CD8-positive, alpha-beta memory T cell (primary cell): ENCODE measurements at regions not wholly inside any gene's neighbourhood (a gene's known extent, or its start where the extent isn't known, plus 50 kb on each side); places are given as distances from the start of the nearest gene placed in this dataset.

Experiments
- CTCF ChIA-PET: fragments of 350-600 bp; sonication (Branson Sonifier 250); formaldehyde crosslinking; loops from one replicate; lab custom pipeline; 2021; ENCODE audit warnings: antibody characterized with exemption; lab: Charles Lee
- POLR2A ChIA-PET: fragments of 350-600 bp; sonication (Branson Sonifier 250); formaldehyde crosslinking; loops from one replicate; lab custom pipeline; 2021; ENCODE audit warnings: antibody characterized with exemption; lab: Charles Lee
- DNase-seq, 5 donors: peaks; one replicate each; pipeline versions ENCODE4 v3.0.0 to v3.0.0-alpha.2; 2020 to 2022; ENCODE audit warnings: mixed read lengths in 1 of 5
- H3K27ac ChIP-seq: one replicate; pipeline ENCODE4 v1.7.0; 2013; ENCODE audit warnings: low read depth, mild to moderate bottlenecking, low read length, moderate library complexity
- H3K27me3 ChIP-seq: 2 replicates; pipeline ENCODE4 v1.7.0; 2013; ENCODE audit warnings: low read length, mild to moderate bottlenecking; ENCODE audit not compliant: insufficient read depth, poor library complexity, severe bottlenecking
- H3K36me3 ChIP-seq: 2 replicates; pipeline ENCODE4 v1.7.0; 2013; ENCODE audit warnings: mild to moderate bottlenecking, low read length, moderate library complexity; ENCODE audit not compliant: insufficient read depth
- H3K4me1 ChIP-seq: 2 replicates; pipeline ENCODE4 v1.7.0; 2013; ENCODE audit warnings: mild to moderate bottlenecking, low read length, moderate library complexity; ENCODE audit not compliant: insufficient read depth
- H3K4me3 ChIP-seq: 2 replicates; pipeline ENCODE4 v1.7.0; 2013; ENCODE audit warnings: mild to moderate bottlenecking, low read length
- H3K9me3 ChIP-seq: 2 replicates; pipeline ENCODE4 v1.7.0; 2013; ENCODE audit warnings: mild to moderate bottlenecking, low read length
- H3K27ac Mint-ChIP-seq, 8 donors: one replicate each; pipeline ENCODE4 v1.8.0; 2020 to 2021; ENCODE audit warnings: mixed read lengths in 8 of 8, mild to moderate bottlenecking in 6 of 8, inconsistent platforms in 3 of 8, moderate library complexity in 3 of 8
- H3K27me3 Mint-ChIP-seq, 2 donors: one replicate each; pipeline ENCODE4 v1.8.0; 2020 to 2021; ENCODE audit warnings: mixed read lengths in 2 of 2, mild to moderate bottlenecking in 1 of 2, moderate library complexity in 1 of 2
- H3K36me3 Mint-ChIP-seq, 3 donors: one replicate each; pipeline ENCODE4 v1.8.0; 2020 to 2021; ENCODE audit warnings: mixed read lengths in 3 of 3, inconsistent platforms in 1 of 3, mild to moderate bottlenecking in 1 of 3
- H3K4me1 Mint-ChIP-seq, 3 donors: one replicate each; pipeline ENCODE4 v1.8.0; 2020 to 2021; ENCODE audit warnings: mixed read lengths in 3 of 3, inconsistent platforms in 1 of 3, mild to moderate bottlenecking in 1 of 3
- H3K4me3 Mint-ChIP-seq, 7 donors: one replicate each; pipeline ENCODE4 v1.8.0; 2020 to 2021; ENCODE audit warnings: mixed read lengths in 7 of 7, mild to moderate bottlenecking in 6 of 7, moderate library complexity in 4 of 7, inconsistent platforms in 2 of 7
- H3K9me3 Mint-ChIP-seq, 5 donors: one replicate each; pipeline ENCODE4 v1.8.0; 2020 to 2022; ENCODE audit warnings: mixed read lengths in 5 of 5, mild to moderate bottlenecking in 3 of 5, moderate library complexity in 2 of 5, inconsistent platforms in 1 of 5

DNA sequence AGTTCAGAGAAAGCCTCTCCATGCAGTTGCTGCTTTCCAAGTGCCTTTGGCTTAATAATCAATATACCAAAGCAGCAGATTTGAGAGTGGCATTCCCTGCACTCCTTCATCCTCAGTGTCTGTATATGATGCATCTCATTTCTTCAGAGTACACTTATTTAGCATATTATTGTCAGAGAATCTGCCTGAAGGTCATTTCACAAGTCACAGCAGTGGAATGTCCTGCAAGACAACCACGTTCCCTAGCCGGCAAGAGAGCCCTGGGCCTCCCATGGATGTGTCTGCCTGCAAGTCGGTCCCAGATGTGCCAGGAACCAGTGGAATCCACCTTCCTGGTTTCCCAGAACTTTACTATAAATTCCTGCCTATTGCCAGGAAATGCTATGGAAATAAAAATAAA is 289.4 kb upstream of the IGFBP3 start:
- no peaks in the 10 kb centered on the region for H3K36me3 ChIP-seq
- H3K4me1 ChIP-seq: no peaks in the 10 kb centered on the region
- POLR2A ChIA-PET: no interaction called here
- no peaks in the 10 kb centered on the region for H3K9me3 ChIP-seq
- H3K4me3 Mint-ChIP-seq: no peak overlapping the region
- peaks cover 0 to 9% (median 2%) of the 10 kb centered on the region in 5 donors for H3K9me3 Mint-ChIP-seq
- no peaks in the 10 kb centered on the region for H3K27me3 ChIP-seq
- H3K36me3 Mint-ChIP-seq: no peaks in the 10 kb centered on the region
- CTCF ChIA-PET: no interaction called here
- H3K27ac ChIP-seq: no peak overlapping the region
- H3K27ac Mint-ChIP-seq: no peak overlapping the region
- H3K4me1 Mint-ChIP-seq: no peaks in the 10 kb centered on the region
- H3K4me3 ChIP-seq: no peak overlapping the region
- peaks cover 0 to under 1% of the 10 kb centered on the region in 2 donors for H3K27me3 Mint-ChIP-seq
- DNase-seq: no peak

DNA sequence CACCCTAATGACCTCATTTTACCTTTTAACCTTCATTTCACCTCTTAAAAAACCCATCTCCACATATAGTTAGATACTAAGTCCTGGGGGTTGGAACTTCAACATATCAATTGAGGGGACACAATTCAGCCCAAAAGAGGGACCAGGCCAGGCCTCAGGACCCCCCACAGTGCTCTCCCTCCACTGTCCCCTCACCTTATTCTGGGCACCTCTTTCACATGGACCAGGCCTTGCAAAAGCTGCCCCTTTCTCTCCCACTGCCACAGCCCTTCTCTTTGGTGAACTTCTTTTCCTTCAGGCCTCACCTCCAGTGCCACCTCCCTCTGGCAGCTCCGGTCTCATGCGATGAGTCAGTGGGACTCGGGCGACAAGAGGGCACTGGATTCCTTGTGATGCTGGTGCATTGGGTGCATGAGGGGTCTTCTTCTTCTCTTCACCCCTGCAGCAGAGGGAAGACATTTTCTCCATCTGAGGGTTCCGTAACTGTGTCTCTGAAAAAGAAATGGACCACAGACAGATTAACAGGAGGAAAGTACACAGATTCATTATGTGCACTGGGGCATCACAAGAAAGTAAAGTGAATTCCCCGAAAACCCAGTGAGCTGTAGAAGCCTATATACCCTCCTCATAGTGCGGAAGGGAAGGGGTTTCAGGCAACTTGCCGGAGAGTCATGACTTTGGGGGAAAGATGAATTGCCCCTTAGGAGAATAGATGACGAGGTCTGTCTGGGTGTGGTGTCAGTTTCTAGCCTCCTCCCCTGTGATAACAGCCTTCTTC is 288.7 kb upstream of the IGFBP3 start:
- H3K27me3 Mint-ChIP-seq: no peaks in the 10 kb centered on the region
- no peak for DNase-seq
- Histone ChIP-seq H3K36me3 (no peaks in the 10 kb centered on the region), H3K27ac (no peak overlapping the region), H3K4me3 (no peak overlapping the region), H3K4me1 (no peaks in the 10 kb centered on the region), H3K9me3 (no peaks in the 10 kb centered on the region), H3K27me3 (no peaks in the 10 kb centered on the region)
- POLR2A ChIA-PET: no interaction called here
- CTCF ChIA-PET: no interaction called here
- no peak overlapping the region for H3K27ac Mint-ChIP-seq
- H3K36me3 Mint-ChIP-seq: no peaks in the 10 kb centered on the region
- peaks cover 0 to 9% (median 2%) of the 10 kb centered on the region in 5 donors for H3K9me3 Mint-ChIP-seq
- H3K4me3 Mint-ChIP-seq: no peak overlapping the region
- H3K4me1 Mint-ChIP-seq: no peaks in the 10 kb centered on the region

DNA sequence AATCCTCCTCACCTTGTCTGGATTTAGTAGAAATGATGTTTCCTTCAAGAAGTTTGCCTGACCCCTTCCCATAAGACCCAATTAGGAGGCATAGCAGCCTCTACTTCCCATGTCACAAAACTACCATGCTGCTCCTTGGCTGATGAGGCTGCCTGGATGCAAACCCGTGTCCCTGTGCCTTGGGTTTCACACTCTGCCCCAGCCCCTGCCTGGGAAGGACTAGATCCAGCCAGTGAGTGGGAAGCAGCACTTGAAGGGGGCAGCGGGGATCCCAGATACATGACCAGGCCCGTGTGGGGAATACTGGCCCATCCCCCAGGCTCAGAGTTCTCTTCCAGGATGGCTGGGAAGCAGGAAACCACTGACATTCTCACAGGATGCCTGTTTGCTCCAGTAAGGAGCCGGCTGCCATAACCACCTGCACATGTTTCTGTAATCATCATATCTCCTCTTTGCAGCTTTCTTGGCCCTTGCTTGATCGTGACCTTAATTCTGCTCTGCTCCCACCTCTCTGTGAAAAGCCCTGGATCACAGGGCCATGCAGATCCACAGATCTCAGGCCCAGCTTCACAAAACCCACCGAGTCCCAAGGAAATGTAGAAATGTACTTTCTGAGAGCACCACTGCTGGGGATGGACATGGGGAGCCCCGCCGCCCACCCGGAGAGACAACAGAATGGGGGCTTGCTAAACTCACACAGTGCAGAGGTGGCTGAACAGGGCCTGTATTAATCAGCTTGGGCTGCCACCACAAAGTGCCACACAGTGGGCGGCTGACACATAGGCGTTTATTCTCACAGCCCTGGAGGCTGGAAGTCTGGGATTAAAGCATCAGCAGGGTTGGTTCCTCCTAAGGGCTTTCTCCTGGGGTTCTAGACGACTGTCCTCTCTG is 287.8 kb upstream of the IGFBP3 start:
- H3K4me3 Mint-ChIP-seq: no peak overlapping the region
- H3K27me3 Mint-ChIP-seq: no peaks in the 10 kb centered on the region
- no peak overlapping the region for H3K27ac ChIP-seq
- no peaks in the 10 kb centered on the region for H3K36me3 Mint-ChIP-seq
- H3K9me3 ChIP-seq: no peaks in the 10 kb centered on the region
- no peaks in the 10 kb centered on the region for H3K4me1 Mint-ChIP-seq
- no peaks in the 10 kb centered on the region for H3K36me3 ChIP-seq
- ChIA-PET CTCF (no interaction called here), POLR2A (no interaction called here)
- peaks cover 0 to 9% (median 2%) of the 10 kb centered on the region in 5 donors for H3K9me3 Mint-ChIP-seq
- H3K4me3 ChIP-seq: no peak overlapping the region
- no peak overlapping the region for H3K27ac Mint-ChIP-seq
- H3K27me3 ChIP-seq: no peaks in the 10 kb centered on the region
- no peaks in the 10 kb centered on the region for H3K4me1 ChIP-seq
- DNase-seq: no peak

DNA sequence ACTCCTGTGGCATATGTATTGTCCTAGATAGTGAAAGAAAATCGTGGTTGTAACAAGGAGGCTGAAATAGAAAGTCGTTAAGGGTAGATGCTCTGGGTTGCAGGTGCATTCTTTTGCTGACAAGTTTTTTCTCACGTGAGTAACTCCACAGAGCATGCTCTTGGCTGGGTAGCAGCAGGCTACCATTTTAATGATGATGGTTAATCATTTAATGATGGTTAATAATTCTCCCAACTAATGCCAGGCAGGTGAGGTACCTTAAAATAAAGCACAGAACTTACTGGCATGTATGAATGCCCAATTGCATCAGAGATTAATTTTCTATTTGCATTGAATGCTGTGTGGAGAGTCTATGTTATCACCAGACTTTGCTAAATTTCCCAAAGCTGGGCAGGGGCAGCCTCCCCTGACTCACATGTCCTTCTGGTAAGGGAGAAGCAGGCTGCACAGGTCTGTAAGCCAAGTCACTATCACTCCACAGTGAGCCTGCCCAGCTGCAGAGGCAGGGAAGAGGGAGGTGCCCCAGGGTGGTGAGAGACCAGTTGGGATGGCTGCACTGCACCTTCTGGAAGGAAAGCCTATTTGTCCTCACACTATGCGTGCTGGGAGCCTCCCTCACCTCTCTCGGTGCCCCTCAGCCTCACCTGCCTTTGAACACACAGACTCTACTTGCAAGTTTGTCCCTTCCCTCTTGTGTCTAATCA is 287.0 kb upstream of the IGFBP3 start:
- Mint-ChIP-seq H3K27me3 (no peaks in the 10 kb centered on the region), H3K9me3 (peaks cover 0 to 9% (median 1%) of the 10 kb centered on the region in 5 donors), H3K27ac (no peak overlapping the region), H3K36me3 (no peaks in the 10 kb centered on the region), H3K4me1 (no peaks in the 10 kb centered on the region), H3K4me3 (no peak overlapping the region)
- H3K4me1 ChIP-seq: no peaks in the 10 kb centered on the region
- no peaks in the 10 kb centered on the region for H3K27me3 ChIP-seq
- ChIA-PET CTCF (no interaction called here), POLR2A (no interaction called here)
- no peaks in the 10 kb centered on the region for H3K9me3 ChIP-seq
- no peak for DNase-seq
- H3K4me3 ChIP-seq: no peak overlapping the region
- H3K36me3 ChIP-seq: no peaks in the 10 kb centered on the region
- no peak overlapping the region for H3K27ac ChIP-seq

DNA sequence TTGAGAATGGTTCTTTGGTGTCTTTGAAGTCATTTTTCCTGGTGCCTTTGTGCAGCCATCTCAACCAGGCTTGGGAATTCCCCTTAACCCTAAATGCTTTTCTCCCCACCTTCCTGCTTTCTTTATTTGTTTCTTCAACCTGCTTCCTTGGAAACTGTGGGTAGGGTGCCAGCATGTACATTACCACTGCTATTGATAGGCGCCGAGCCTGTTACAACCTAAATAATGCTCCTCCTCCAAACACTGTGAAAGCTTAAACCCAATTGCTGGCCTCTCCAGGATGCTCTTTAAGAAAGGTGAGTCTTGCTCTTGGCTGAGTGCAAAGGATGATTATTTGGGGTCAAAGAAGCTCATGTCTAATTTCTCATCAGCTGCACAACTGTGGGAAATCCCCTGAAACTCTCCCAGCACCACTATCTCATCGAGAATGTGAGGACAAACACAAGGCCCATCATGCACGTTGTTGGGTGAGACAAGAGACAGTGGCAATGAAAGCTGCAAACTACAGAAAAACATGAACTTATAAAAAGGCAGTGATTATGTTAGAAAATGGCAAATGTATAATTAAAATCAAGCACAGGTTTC is 285.5 kb upstream of the IGFBP3 start:
- Mint-ChIP-seq H3K4me1 (no peaks in the 10 kb centered on the region), H3K27ac (no peak overlapping the region), H3K27me3 (no peaks in the 10 kb centered on the region), H3K4me3 (no peak overlapping the region), H3K36me3 (no peaks in the 10 kb centered on the region), H3K9me3 (peaks cover 0 to 6% (median 2%) of the 10 kb centered on the region in 5 donors)
- ChIA-PET POLR2A (no interaction called here), CTCF (no interaction called here)
- DNase-seq: no peak
- Histone ChIP-seq H3K27ac (no peak overlapping the region), H3K9me3 (no peaks in the 10 kb centered on the region), H3K27me3 (no peaks in the 10 kb centered on the region), H3K4me3 (no peak overlapping the region), H3K36me3 (no peaks in the 10 kb centered on the region), H3K4me1 (no peaks in the 10 kb centered on the region)

DNA sequence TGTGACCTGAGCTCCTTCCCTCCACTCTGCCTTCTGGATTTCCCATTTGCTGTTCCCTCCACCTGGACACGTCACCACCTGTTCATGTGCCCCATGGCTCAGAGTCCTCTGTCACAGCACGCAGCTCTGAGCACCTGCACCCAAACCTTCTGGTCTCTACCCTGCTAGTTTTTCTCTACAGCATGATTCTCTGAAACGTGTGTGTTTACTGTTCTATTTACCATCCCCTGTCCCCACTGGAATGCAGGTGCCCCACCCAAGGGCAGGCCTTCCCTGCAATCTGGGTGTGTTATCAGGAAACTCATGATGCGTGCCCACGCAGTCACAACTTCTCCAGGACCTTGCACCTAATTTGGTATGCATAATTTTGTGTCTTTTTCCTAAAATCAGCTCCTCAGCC is 284.4 kb upstream of the IGFBP3 start:
- POLR2A ChIA-PET: no interaction called here

DNA sequence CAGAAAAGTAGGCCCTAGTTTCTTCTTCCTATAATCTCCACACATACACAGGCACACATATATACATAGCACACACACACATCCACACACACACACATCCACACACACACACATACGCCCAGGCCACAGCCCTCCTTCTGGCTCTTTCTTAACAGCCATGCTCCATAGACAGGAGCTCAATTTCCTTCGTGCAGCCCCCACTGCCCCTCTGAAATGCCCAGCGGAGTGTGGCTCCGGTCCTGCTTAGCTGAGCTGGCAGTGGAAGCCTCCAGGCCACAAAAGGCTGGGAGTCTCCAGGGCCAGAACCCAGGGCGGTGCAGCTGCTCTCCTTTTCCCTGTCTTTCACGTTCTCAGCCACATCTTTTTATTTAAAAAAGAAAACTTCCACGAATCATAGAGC is 282.9 kb upstream of the IGFBP3 start:
- DNase-seq: no peak
- Mint-ChIP-seq H3K4me1 (no peaks in the 10 kb centered on the region), H3K4me3 (peak overlapping the region in 1 of 7 donors; percentile 49), H3K36me3 (no peaks in the 10 kb centered on the region), H3K27ac (no peak overlapping the region), H3K9me3 (peaks cover 0 to 4% (median 2%) of the 10 kb centered on the region in 5 donors), H3K27me3 (no peaks in the 10 kb centered on the region)
- H3K4me3 ChIP-seq: no peak overlapping the region
- H3K27ac ChIP-seq: no peak overlapping the region
- no peaks in the 10 kb centered on the region for H3K36me3 ChIP-seq
- no peaks in the 10 kb centered on the region for H3K27me3 ChIP-seq
- no peaks in the 10 kb centered on the region for H3K4me1 ChIP-seq
- CTCF ChIA-PET: no interaction called here
- POLR2A ChIA-PET: no interaction called here
- H3K9me3 ChIP-seq: no peaks in the 10 kb centered on the region

More for the DNA sequence above, 284.4 kb upstream of the IGFBP3 start:
- peaks cover 0 to 6% (median 2%) of the 10 kb centered on the region in 5 donors for H3K9me3 Mint-ChIP-seq
- no peaks in the 10 kb centered on the region for H3K36me3 Mint-ChIP-seq
- Histone ChIP-seq H3K36me3 (no peaks in the 10 kb centered on the region), H3K27ac (no peak overlapping the region), H3K4me1 (no peaks in the 10 kb centered on the region), H3K4me3 (no peak overlapping the region), H3K9me3 (no peaks in the 10 kb centered on the region), H3K27me3 (no peaks in the 10 kb centered on the region)
- H3K4me1 Mint-ChIP-seq: no peaks in the 10 kb centered on the region
- H3K27me3 Mint-ChIP-seq: no peaks in the 10 kb centered on the region
- H3K4me3 Mint-ChIP-seq: no peak overlapping the region
- no peak for DNase-seq
- H3K27ac Mint-ChIP-seq: no peak overlapping the region
- CTCF ChIA-PET: no interaction called here
